SK-N-SH (cell line): ENCODE measurements at regions not wholly inside any gene's neighbourhood (a gene's known extent, or its start where the extent isn't known, plus 50 kb on each side); places are given as distances from the start of the nearest gene placed in this dataset.

Source experiments
- MXI1 ChIP-seq: IDR thresholded peaks from 2 replicates; pipeline ENCODE4 v1.6.1; 2012; ENCODE audit warnings: mild to moderate bottlenecking, low read depth, low read length, improper control_type of control experiment
- RAD21 ChIP-seq: IDR thresholded peaks from 2 replicates; pipeline ENCODE4 v1.6.1; 2012; ENCODE audit warnings: mild to moderate bottlenecking, low read length
- RCOR1 ChIP-seq: fragments of 150-350 bp; IDR thresholded peaks from 2 replicates; pipeline ENCODE4 v1.6.1; 2017; ENCODE audit warnings: antibody characterized with exemption, low read length
- SIN3A ChIP-seq: IDR thresholded peaks from 2 replicates; pipeline ENCODE4 v1.6.1; 2012; ENCODE audit warnings: low read depth, mild to moderate bottlenecking, low read length, moderate library complexity, borderline replicate concordance
- TF ChIP-seq, protein P1 (sequence below): fragments of 200-600 bp; sonication (generic); IDR thresholded peaks from 2 replicates; pipeline ENCODE4 v1.6.1; 2017; ENCODE audit warnings: antibody characterized with exemption, mild to moderate bottlenecking, moderate library complexity
- TF ChIP-seq, protein P2 (sequence below): IDR thresholded peaks from 2 replicates; pipeline ENCODE4 v1.4.0; 2012; ENCODE audit warnings: low read depth

DNA sequence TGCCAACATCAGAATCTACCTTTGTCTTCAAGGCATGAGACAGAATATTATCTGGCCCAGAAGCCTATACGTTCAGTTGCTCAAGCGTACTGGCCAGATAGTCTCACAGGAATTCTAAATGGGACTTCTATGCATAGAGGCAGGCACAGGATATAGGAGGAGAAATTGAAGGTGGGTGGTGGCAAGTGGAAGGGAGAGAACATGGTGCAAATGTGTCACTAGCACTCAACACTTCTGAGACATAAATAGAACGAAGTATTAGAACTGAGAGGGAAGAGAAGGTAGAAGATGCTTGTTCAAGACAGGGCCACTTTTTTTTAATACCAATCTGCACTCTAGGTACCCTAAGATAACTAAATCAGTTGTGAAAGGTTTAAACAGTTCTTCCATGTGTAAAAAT lies 85.8 kb downstream of the TFPI2 start:
- TF ChIP-seq SIN3A (no peak), RAD21 (no peak), MXI1 (no peak), RCOR1 (no peak)
- TF ChIP-seq, protein P1, sequence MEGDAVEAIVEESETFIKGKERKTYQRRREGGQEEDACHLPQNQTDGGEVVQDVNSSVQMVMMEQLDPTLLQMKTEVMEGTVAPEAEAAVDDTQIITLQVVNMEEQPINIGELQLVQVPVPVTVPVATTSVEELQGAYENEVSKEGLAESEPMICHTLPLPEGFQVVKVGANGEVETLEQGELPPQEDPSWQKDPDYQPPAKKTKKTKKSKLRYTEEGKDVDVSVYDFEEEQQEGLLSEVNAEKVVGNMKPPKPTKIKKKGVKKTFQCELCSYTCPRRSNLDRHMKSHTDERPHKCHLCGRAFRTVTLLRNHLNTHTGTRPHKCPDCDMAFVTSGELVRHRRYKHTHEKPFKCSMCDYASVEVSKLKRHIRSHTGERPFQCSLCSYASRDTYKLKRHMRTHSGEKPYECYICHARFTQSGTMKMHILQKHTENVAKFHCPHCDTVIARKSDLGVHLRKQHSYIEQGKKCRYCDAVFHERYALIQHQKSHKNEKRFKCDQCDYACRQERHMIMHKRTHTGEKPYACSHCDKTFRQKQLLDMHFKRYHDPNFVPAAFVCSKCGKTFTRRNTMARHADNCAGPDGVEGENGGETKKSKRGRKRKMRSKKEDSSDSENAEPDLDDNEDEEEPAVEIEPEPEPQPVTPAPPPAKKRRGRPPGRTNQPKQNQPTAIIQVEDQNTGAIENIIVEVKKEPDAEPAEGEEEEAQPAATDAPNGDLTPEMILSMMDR, result no peak
- TF ChIP-seq, protein P2, sequence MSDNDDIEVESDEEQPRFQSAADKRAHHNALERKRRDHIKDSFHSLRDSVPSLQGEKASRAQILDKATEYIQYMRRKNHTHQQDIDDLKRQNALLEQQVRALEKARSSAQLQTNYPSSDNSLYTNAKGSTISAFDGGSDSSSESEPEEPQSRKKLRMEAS, result no peak
